ENCODE measurements at regions not wholly inside any gene's neighbourhood (a gene's known extent, or its start where the extent isn't known, plus 50 kb on each side); places are given as distances from the start of the nearest gene placed in this dataset.

DNA sequence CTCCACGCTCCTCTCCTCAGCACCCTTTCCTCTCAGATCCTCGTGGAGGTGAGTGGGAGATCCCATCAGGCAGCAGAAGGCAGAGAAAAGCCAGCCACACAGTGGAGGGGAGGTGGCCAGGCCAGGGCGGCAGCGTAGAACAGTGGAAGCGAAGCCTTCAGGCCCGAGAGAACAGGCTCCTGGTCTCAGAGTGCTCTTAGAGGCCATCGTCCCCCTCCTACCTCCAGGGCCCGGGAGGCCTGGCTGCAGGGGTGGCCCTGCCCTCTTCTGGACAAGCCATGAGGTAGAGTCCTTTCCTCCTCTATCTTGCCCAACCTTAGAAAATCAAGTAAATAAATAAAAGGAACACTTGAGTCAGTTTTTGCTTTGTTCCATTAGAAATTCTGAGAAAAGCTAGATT is 202.0 kb downstream of the KATNAL1 start:
- TF ChIP-seq, protein P1, sequence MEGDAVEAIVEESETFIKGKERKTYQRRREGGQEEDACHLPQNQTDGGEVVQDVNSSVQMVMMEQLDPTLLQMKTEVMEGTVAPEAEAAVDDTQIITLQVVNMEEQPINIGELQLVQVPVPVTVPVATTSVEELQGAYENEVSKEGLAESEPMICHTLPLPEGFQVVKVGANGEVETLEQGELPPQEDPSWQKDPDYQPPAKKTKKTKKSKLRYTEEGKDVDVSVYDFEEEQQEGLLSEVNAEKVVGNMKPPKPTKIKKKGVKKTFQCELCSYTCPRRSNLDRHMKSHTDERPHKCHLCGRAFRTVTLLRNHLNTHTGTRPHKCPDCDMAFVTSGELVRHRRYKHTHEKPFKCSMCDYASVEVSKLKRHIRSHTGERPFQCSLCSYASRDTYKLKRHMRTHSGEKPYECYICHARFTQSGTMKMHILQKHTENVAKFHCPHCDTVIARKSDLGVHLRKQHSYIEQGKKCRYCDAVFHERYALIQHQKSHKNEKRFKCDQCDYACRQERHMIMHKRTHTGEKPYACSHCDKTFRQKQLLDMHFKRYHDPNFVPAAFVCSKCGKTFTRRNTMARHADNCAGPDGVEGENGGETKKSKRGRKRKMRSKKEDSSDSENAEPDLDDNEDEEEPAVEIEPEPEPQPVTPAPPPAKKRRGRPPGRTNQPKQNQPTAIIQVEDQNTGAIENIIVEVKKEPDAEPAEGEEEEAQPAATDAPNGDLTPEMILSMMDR (IDR thresholded peaks at IDR 0.05), result no peak
- no peak for TF ChIP-seq EZH2 (IDR thresholded peaks at IDR 0.05; ENCODE audit: borderline replicate concordance, insufficient read depth, low read depth, low read length, poor library complexity, severe bottlenecking)

Measured in B cell (primary cell).